ENCODE measurements at regions not wholly inside any gene's neighbourhood (a gene's known extent, or its start where the extent isn't known, plus 50 kb on each side); places are given as distances from the start of the nearest gene placed in this dataset.

GRCh38 chr13:110773480-110773879, 60.0 kb downstream of the ING1 start:
- DNase-seq, result no peak

- DNase-seq, result no peak
These were observed 60.6 kb downstream of the ING1 start for GRCh38 chr13:110774051-110774450.

- no peak for DNase-seq
These were observed 61.0 kb downstream of the ING1 start for GRCh38 chr13:110774490-110774889.

DNA sequence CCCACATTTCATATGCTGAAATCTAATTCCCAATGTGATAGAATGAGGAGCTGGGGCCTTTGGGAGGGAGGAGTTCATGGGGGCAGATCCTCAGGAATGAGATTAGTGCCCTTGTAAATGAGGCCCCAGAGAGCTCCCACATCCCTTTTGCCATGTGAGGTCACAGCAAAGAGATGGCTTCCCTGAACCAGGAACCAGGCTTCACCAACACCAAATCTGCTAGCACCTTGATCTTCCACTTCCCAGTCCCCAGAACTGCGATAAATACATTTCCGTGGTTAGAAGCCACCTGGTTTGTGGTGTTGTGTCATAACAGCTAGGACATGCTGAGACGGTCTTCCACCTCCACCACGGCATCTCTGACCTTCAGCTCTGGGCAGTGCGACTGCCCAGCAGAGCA, 62.1 kb downstream of the ING1 start:
- no peak for DNase-seq

GRCh38 chr13:110777251-110777820, 63.8 kb downstream of the ING1 start:
- DNase-seq, result no peak

GRCh38 chr13:110779022-110779421, 65.5 kb downstream of the ING1 start:
- DNase-seq, result no peak

- no peak for DNase-seq
These were observed 66.9 kb downstream of the ING1 start for GRCh38 chr13:110780422-110780821.

DNA sequence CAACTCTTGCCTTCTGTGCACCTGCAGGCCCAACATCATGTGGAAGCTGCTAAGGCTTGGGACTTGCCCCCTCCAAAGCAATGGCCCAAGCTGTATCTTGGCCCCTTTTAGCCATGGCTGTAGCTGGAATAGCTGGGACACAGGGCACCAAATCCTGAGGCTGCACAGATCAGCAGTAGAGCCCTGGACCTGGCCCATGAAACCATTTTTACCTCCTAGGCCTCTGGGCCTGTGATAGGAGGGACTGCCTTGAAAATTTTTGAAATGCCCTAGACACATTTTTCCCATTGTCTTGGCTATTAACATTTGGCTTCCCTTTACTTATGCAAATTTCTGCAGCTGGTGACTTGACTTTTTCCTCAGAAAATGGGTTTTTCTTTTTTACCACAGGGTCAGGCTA, 68.7 kb downstream of the ING1 start:
- no peak for DNase-seq

GRCh38 chr13:110784704-110785103, 71.2 kb downstream of the ING1 start:
- DNase-seq, result peak; percentile 31

GRCh38 chr13:110788778-110789177, 75.3 kb downstream of the ING1 start:
- no peak for DNase-seq

GRCh38 chr13:110789871-110790270, 76.4 kb downstream of the ING1 start:
- DNase-seq, result no peak

DNA sequence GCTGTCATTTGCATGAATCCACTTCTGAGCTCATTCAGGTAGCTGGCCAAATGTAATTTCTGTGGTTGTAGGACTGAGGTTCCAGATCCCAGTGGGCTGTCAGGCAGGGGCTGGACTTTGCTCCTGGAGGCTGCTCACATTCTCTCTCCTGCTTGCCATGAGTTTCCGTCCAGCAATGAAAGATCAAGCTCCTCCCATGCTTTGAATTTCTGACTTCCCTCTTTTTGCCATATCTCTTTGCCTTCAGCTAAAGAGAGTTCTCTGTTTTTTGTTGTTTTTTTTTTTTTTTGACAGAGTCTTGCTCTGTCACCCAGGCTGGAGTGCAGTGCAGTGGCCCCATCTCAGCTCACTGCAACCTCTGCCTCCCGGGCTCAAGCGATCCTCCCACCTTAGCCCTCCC, 76.9 kb downstream of the ING1 start:
- no peak for DNase-seq

DNA sequence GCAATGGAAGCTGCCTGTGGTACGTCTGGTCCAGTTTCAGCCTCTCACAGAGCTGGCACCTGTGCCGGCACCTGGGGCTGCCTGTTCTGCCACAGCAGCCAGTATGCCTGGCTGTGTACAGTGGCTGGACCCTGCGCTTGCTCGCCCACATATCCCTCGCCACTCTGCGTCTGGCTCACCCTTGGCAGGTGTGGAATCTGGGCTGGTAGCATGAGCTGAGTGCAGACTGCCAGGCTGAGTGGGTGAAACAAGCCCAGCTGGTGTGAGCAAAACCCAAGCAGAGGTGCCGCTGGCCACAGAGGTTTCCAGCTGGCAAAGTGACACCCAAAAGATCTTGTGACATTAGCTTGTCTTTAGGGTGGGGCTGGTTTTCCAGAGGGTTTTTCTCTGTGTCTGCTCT, 80.7 kb downstream of the ING1 start:
- DNase-seq, result no peak

DNA sequence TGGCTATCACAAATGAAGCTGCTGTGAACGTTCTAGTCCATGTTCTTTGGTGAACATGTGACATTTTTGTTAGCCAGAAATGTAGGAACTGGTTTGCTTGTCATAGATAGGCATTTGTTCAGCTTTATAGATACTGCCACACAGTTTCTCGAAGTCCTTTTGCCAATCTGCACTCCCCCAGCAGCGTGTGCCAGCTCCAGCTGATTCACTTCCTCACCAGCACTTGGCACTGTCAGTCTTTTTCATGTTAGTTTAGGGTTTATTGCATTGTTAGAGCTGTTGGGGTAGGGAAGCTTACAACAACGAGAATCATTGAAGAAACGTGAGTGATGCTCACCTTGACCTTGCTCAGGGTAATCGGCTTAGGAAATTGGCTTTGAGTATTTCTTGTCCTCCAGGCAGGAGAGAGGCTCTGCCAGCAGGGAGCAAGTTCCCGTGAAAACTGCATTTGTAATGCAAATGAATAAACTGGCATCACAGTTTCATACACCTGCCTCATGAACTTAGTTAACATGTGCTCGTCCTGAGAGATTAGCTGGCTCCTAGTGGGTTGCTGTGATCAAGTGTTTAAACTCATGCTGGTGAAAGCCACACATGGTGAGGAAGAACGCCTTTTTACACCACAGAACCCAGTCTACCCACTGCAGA, 83.9 kb downstream of the ING1 start:
- no peak for DNase-seq

DNA sequence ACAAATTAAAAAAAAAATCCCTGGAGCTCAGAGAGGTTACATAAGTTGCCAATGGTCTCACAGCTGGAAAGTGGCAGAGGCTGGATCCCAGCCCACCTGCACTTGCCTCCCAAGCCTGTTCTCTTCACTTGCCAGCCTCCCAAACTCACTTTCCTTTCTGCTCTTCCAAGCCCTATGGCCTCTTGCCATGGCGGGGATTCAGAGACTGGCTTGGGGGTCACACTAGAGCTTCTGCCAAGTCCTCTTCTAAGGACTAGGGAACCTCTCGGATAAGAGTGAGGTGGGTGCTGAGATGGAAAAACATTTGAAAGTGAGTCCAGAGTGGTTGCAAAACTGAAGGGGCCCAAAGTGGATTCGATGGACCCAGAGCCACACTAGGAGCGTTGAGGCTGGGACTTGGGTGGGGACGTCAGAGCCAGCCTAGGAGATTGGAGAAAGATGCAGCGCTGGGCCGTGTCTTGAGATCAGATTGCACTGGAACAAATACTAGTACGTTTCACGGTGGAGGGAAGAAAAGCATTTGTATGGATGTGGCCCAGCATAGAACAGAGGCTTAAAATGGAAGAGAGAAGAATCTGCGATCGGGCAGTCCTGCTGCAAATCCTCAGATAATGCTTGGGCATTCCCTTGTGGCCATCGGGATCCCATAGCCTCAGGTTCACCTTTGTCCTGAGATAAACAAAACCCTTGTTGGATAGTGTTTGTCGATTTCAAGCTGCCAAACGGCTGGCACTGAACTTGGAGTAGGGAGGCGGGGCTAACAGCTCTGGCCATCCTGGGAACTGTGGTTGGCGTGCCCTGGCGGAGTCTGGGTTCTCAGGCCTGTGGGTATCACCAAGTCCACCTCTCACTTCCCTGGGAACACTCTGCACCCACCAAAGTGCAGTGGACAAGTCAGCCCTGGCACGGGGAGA, 84.8 kb downstream of the ING1 start:
- DNase-seq, result no peak

GRCh38 chr13:110799246-110800236, 86.0 kb downstream of the ING1 start:
- DNase-seq, result peak; percentile 85

- DNase-seq, result no peak
These were observed 87.5 kb downstream of the ING1 start for GRCh38 chr13:110801044-110801443.

- no peak for DNase-seq
These were observed 88.8 kb downstream of the ING1 start for GRCh38 chr13:110802260-110802659.

DNA sequence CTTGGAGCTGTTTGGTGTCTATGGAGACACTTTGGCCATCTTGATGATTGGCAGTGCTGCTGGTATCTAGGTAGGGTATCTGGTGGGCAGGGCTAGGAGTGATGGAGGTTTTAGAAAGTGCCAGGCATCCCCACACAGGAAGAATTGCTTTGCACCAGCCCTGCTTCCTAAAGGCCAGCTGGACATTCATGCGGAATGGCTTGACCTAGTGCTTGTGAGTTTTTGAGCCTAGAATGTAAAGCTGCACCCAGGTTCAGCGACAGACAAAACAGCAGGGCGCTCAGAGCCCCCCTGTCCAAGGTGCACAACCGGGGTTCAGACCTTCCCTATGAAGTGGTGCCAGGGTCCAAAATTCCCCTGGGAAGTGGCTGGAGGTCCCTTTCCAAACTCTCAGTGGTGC, 93.1 kb downstream of the ING1 start:
- no peak for DNase-seq

DNA sequence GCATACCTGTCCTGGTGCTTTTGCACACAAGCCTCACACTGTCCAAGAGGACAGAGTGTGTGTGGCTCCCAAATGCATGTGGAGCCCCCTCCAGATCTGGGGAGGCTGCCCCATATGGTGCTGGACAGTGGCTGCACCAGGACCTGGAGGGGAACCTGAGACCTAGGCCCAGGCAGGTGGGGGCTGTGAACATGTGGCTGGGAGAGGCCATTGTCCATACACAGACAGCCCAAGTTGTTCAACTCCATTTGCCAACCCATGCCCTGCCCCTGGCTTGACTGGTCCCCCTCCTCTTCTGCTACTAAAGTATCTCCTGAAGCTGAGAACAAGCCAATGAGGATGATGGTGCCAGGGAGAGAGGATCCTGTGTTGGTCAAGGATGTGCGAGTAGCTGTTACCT, 94.0 kb downstream of the ING1 start:
- DNase-seq, result no peak

DNA sequence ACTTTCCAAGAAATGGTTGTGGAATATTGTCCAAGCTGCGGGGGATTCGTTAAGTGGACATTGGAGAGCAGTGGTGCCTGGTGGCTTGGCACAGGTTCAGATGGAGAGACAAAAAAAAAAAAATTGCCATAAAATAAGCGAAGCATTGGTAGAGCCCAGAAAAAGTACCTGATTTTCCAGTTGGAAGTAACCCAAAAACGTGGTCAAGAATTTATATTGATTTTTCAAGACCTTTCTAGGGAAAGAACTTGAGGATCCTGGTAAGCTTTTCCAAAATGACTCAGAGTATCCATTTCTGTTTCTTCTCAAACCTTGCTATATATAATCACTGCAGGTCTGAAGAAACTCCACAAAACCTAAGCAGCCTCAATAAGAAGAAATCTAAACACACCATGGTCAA, 94.6 kb downstream of the ING1 start:
- DNase-seq, result no peak

- no peak for DNase-seq
These were observed 96.5 kb downstream of the ING1 start for GRCh38 chr13:110809871-110810486.

Measured in fibroblast of upper back skin (primary cell).